ENCODE measurements at regions not wholly inside any gene's neighbourhood (a gene's known extent, or its start where the extent isn't known, plus 50 kb on each side); places are given as distances from the start of the nearest gene placed in this dataset.

DNA sequence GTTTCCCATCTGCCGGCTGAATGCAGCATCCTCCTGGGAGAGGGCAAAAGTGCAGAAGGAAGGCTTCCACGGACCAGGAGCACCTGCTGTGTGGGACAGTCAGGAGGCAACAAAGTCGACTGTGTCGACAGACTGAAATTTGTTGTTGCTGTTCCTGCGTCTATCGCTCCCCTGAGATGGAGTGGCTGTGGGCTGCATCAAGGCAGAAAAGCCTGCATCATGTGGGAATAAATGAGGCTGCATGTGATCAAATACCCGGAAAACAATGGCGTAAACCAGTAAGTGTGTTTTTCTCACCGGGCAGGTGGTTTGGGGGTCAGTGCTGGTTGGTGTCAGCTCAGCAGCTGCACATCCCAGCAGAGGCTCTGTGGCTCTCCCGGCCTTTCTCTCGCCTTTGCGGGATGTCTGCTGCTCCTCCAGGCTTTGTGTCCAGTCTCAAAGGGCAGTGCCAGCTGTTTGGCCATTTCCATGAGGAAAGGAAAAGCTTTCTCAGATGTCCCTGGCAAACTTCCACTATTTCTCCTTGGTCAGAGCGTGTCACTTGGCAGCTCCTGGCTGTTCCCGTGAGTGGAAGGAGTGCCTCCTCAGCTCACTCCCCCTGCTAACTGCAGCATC lies 262.4 kb downstream of the NDUFA10 start:
- DNase-seq (ENCODE audit: low read depth) = no peak

GRCh38 chr2:239762106-239762505 lies 263.0 kb downstream of the NDUFA10 start:
- DNase-seq (ENCODE audit: low read depth) = no peak

- no peak for DNase-seq (ENCODE audit: low read depth)
Measured at GRCh38 chr2:239760596-239760995, 264.5 kb downstream of the NDUFA10 start.

DNA sequence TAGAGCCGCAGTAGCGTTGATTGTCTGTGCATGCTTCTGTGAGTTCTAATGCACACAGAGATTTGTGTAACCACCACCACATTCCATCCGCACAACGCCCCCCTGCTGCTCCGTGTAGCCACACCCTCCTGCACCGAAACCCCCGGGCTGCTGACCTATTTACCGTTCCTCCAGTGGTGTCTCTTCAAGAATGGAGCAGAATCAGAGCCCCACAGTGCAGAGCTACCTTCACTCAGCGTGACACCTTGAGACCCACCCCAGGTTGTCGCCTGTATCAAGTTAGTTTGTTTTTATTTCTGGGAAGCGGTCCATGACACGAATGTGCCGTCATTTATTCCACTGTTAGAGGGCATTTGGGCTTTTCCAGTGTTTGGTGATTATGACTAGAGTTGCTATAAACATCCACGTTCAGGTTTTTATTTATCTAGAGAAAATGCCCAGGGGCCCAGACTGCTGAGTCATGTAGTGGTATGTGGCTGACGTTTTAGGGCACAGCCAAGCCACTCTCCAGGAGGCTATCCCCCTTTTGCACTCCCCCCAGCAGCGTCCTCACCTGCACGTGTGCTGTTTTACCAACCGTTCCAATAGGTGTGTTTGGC lies 266.8 kb downstream of the NDUFA10 start:
- no peak for DNase-seq (ENCODE audit: low read depth)

DNA sequence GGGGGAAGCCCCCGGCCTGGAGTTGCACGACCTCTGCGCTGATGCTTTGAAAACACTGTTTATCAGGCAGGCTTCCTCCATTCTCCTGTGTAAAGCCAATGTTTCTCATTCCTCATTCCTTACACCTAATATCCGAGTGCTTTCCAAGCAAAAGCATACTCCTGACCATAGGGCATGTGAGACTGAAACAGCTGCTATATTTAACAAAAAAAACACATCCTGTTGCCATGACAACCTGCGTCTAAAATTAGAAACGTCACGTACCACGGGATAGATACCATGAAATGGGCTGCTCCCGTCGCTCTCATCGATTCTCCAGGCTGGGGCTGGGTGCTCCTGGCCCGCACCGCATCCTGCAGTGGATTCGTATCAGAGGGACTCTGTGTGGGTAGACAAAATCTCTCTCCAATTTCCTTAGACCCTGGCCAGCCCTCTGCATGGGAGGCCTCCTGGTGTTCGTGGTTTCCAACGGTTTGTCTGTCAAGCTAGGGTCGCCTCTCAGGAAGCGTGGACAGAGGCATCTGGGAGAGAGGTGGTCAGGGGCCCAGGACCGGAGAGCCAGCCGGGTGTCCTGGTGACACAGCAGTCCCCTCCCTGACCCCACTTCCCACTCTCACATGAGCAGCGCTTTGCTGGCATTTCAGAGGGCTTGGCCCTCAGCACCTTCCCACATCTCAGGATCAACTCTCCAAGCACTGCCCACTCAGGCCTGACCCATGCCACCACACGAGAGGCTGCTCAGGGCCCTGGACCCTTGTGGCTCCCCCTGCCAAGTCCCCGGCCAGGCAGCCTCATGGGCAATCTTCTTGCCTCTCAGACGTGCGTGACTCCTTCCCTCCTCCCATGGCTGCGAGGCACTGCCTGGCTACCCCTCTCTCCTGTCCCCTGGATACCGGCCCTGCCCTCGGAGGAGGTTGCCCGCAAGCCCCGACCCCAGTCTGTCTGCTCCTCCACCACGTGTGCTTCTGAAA lies 268.1 kb downstream of the NDUFA10 start:
- DNase-seq (ENCODE audit: low read depth) = no peak

DNA sequence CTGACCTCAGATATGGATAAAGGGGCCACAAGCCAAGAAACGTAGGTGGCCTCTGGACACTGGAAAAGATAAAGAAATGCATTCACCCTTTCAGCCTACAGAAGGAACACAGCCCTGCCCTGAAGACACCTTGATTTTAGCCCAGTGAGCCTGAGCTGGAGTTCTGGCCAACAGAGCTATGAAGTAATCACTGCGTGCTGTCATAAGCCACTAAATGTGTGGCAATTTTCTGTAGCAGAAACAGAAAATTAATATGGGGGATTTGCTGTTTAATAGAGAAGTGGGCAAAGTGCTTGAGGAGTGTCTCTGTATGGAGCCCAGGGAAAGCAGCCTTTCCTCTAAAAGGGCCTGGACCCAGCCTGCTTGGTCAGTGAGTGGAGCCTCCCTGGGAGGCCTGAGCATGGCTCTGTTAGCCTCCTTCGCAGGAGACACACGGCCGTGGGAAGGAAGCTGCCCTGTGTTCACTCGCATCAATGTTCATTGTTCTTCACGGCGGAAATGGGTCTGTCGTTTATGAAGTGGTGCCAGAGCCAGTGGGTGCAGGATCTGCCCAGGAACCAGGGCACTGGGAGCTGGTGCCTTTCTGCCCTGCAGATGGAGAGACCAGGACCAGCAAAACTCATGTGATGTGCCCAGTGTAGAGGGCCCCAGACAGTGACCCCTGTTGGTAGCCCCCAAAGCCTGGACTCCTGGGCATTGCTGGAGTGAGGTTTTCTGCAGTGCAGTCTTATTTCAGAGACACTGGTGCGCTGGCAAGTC lies 268.9 kb downstream of the NDUFA10 start:
- DNase-seq (ENCODE audit: low read depth) = no peak

GRCh38 chr2:239753401-239753837 lies 271.7 kb downstream of the NDUFA10 start:
- no peak for DNase-seq (ENCODE audit: low read depth)

GRCh38 chr2:239752951-239753350 lies 272.2 kb downstream of the NDUFA10 start:
- no peak for DNase-seq (ENCODE audit: low read depth)

- DNase-seq (ENCODE audit: low read depth) = peak; percentile 26
Measured at GRCh38 chr2:239751679-239752355, 273.3 kb downstream of the NDUFA10 start.

DNA sequence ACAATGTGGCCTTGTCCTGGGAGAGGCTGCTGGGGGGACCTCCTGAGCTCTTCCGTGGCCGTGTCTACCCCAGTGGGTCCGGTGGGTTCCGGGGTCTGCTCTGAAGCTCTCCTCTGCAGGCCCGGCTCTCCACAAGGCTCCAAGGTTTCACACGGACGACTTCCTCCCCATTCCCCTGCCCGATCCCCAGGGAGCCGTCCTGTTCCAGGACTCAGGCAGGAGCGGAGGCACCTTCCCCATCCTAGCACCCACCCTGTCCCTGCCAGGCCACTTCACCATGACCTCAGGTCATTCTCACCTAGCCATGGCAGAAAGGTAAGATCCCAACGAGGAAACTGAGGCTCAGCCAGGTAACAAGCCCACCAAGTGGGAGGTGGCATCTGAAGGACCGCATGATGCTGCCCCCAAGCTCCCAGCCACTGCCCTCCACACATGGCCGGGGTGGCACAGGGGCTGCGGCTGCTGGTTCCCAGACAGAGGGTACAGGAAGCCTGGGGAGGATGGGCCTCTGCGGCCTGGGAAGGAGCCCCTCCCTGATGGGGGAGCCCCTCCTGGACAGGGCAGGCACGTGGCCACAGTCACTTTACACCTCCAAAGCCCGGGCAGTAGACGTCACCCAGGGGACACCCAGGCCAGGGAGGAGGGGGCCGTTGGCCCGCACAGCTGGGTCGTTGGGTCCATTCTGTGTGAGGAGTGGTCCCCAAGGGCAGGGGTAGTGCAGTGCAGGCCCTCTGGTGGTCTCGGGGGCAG lies 274.0 kb downstream of the NDUFA10 start:
- no peak for DNase-seq (ENCODE audit: low read depth)

GRCh38 chr2:239750045-239750835 lies 274.9 kb downstream of the NDUFA10 start:
- DNase-seq (ENCODE audit: low read depth) = no peak

GRCh38 chr2:239749272-239749873 lies 275.8 kb downstream of the NDUFA10 start:
- DNase-seq (ENCODE audit: low read depth) = no peak

DNA sequence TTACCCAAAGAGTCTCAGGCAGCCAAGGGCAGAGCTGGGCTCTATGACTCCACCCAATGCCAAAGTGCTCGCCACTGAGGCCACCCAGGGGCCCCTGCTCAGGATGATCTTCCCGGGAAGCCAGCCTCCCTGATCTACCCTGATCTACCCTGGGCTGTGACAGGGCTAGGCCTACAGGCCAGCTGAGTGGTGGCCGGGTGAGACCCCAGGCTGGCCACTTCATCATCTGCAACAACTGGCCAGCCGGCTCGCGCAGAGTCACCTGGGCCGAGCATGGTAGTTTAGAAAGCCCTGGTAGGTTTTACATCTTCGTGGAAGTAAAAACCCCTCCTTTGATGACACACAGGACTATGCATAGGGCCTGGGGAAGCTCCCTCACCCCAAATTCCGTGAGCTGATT lies 276.3 kb downstream of the NDUFA10 start:
- no peak for DNase-seq (ENCODE audit: low read depth)

DNA sequence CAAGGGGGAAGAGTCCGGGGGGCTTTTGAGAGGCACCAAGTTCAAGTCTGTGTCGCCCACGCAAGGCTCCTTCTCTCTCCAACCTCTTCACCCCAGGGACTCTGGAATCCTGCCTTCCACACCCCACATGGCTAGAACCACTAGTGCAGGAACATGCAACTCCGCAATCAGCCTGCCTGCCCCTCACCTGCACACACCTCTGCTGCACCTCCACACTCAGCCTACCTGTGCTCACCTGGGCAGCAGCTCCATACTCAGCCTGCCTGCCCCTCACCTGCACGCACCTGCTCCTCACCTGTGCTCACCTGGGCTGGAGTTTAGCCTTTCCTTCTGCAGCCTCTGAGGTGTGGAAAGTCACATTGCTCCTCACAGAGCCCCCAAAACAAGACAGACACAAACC lies 277.4 kb downstream of the NDUFA10 start:
- no peak for DNase-seq (ENCODE audit: low read depth)

- DNase-seq (ENCODE audit: low read depth) = no peak
Measured at GRCh38 chr2:239747274-239747673, 277.9 kb downstream of the NDUFA10 start.

DNA sequence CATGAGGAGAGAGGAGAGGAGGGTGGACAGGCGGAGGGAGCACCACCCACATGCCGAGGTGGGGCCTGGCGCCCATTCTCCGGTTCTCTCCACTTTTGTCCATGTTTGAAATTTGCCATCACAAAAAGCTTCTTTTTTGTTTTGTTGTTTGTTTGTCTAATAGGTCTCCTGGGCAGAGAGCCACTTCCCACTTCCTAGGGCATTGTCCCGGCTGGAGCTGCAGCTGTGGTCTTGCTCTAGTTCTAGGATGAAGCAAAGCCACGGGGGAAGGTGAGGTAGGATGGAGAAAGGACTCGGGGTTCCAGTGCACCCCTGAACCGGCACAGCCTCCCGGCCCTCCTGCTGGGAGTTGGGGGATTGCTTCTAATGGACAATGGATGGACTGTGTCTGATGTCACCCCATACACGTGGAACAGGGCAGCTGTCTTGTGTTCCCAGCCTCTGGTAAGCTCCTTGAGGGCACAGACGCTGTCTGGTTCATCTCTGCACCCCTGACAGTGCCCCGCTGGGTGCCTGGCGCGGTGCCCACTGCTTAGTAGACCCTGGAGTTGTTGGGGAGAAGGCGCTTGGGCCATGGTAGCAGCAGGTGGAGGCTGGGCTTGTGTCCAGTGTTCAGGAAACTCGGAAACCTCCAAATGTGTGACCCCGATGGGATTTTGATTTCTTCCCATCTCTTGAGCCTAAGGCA lies 278.4 kb downstream of the NDUFA10 start:
- DNase-seq (ENCODE audit: low read depth) = no peak

GRCh38 chr2:239745386-239746227 lies 279.5 kb downstream of the NDUFA10 start:
- no peak for DNase-seq (ENCODE audit: low read depth)

DNA sequence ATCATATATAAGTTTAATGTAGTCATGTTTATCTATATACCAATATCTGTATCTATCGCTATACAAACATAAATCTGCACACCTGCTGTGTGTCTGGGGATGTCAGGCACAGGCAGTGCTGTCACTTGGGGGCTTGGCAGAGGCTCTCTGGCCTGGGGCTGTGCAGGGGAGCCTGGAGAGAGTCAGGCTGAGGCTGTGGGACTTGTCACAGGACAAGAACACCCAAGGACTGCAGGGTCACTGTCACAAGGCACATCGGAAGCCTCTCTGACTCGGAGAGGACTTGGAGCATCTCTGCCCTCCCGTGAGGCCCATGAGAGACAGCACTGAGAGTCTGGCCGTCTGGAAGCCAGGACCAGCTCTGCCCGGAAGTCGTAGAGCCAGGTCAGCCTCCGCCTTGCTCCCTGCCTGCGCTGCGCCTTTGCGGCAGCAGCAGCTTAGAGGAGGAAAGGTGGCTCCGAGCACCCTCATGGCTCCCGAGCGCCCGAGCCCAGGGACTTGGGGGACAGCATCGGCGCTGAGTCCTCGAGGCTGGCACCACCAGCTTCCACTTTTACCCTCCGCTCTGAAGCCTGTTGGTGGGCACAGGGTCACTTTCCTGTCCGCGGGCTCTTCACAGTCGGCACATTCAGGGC lies 280.3 kb downstream of the NDUFA10 start:
- no peak for DNase-seq (ENCODE audit: low read depth)
